ENCODE measurements at regions not wholly inside any gene's neighbourhood (a gene's known extent, or its start where the extent isn't known, plus 50 kb on each side); places are given as distances from the start of the nearest gene placed in this dataset.
"Not testable (repeated sequence)": the region's sequence is repeated elsewhere in the genome, so short reads cannot be mapped to it uniquely, and the experiment has no call there.

- not testable (repeated sequence) for DNase-seq
Observed at GRCh38 chr9:63912451-63912850, 1372.6 kb downstream of the FOXD4L5 start.

DNA sequence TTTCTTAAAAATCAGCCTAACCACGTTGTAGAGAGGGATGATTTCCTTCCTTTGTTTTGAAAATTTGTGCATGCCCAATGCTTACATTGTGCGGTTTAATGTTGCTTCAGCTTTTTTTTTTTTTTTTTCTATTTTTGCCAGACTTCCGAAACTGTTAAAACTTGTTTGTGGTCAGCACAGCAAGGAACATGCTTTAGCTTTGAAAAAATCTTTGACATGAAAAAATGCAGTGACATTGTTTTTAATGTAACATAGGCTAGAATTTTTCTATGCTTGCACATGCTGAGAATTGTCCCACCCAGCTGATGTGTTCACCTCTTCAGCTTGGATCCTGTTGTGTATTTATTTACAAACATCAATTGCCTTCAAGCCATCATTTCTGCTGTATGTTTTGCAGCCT lies 1375.9 kb downstream of the FOXD4L5 start:
- DNase-seq: not testable (repeated sequence)

DNA sequence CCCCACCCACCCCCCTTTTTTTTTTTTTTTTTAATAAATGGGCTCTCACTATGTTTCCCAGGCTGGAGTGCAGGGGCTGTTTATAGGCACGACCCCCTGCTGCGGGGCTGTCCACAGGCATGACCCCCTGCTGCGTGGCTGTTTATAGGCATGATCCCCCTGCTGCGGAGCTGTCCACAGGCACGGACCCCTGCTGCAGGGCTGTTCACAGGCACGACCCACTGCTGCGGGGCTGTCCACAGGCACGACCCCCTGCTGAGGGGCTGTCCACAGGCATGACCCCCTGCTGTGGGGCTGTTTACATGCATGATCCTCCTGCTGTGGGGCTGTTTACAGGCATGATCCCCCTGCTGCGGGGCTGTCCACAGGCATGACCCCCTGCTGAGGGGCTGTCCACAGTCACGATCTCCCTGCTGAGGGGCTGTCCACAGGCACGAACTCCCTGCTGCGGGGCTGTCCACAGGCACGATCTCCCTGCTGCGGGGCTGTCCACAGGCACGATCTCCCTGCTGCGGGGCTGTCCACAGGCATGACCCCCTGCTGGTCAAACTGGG lies 1385.3 kb downstream of the FOXD4L5 start:
- DNase-seq: not testable (repeated sequence)

- not testable (repeated sequence) for DNase-seq
Observed at GRCh38 chr9:63881386-63881785, 1403.6 kb downstream of the FOXD4L5 start.

DNA sequence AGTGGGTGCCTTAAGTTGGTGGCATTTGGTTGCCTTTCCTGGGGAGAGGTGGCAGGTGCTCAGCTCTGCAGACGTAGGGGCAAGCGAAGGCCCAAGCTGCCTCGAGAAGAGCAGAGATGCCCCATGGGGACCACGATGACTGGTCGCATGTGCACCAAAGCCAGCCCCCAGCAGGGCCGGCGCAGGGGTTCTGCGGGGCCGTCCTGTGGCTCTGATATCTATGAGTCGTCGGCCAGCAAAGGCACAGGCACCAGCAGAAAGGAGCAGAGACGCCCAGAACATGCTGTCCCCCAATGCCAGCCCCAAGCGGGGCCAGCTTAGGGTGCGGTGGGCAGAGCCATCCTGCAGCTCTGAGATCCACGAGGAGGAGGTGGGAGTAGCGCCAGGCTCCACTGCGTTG lies 1408.6 kb downstream of the FOXD4L5 start:
- not testable (repeated sequence) for DNase-seq

GRCh38 chr9:63859475-63860215 lies 1425.4 kb downstream of the FOXD4L5 start:
- DNase-seq: no peak

DNA sequence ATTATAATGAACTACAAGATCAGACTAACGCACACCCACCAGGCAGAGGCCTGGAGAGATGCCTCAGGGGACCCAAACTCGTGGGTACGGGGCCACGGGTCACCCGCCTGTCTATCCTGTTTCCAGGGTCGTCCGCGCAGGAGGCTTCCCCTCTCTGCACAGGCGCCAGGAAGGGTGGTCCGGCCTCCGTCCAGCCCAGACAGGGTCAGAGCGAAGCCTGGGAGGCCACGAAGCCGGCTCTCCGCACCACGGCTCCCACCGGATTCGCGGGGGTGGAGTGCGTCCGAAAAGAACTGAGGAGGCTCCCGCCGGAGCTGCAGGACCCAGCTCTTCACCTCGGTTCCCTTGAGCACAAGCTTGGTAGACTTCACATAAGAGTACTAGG lies 1425.9 kb downstream of the FOXD4L5 start:
- not testable (repeated sequence) for DNase-seq

DNA sequence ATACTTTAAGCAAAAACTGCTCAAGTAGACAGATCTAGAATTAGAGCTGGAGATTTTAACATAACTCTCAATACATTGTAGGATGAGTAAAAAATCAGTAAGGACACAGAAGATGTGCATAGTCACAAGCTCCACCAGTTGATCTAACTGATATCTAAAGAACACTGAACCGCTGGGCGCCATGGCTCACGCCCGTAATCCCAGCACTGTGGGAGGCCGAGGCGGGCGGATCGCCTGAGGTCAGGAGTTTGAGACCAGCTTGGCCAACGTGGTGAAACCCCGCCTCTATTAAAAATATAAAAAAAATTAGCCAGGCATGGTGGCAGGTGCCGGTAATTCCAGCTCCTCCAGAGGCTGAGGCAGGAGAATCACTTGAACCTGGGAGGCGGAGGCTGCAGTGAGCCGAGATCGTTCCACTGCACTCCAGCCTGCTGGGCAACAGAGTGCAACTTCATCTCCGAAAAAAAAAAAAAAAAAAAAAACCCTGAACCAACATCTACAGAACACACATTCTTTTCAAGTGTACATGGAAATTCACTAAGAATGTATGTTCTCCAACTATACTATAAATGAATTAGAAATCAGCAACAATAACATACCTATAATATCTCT lies 1431.8 kb downstream of the FOXD4L5 start:
- DNase-seq: not testable (repeated sequence)

- not testable (repeated sequence) for DNase-seq
Observed at GRCh38 chr9:63824804-63825203, 1460.2 kb downstream of the FOXD4L5 start.

GRCh38 chr9:63823375-63824201 lies 1461.4 kb downstream of the FOXD4L5 start:
- not testable (repeated sequence) for DNase-seq

GRCh38 chr9:63822615-63823374 lies 1462.2 kb downstream of the FOXD4L5 start:
- DNase-seq: not testable (repeated sequence)

DNA sequence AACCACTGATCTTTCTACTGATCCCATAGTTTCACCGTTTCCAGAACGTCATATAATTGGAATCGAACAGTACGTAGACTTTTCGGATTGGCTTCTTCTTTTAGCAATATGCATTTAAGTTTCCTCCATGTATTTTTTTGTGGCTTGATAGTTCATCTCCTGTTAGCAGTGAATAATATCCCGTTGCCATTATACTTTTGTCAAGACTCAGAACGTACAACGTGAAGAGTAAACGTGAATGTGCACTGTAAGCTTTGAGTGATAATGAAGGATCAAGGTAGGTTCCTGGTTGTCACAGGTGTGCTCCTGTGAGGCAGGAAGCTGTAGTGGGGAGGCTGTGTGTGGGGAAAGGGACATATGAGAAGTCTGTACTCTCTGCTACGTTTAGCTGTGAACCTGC lies 1463.7 kb downstream of the FOXD4L5 start:
- DNase-seq: not testable (repeated sequence)

- not testable (repeated sequence) for DNase-seq
Observed at GRCh38 chr9:63820882-63821281, 1464.1 kb downstream of the FOXD4L5 start.

DNA sequence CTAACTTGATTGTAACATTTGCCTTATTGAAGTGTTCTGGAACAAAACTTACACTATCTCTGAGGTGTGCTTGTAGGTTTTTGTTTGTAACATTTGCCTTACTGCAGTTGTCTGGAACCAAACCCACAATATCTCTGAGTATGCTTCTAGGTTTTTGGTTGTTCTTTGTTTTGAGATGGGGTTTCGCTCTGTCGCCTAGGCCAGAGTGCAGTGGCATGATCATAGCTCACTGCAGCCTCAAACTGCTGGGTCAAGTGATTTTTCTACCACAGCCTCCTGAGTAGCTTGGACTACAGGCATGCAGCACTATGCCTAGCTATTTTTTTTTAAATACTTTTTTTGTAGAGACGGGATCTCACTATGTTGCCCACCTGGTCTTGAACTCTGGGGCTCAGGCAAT lies 1464.6 kb downstream of the FOXD4L5 start:
- DNase-seq: not testable (repeated sequence)

GRCh38 chr9:63817622-63818518 lies 1467.1 kb downstream of the FOXD4L5 start:
- DNase-seq: peak; percentile 74

DNA sequence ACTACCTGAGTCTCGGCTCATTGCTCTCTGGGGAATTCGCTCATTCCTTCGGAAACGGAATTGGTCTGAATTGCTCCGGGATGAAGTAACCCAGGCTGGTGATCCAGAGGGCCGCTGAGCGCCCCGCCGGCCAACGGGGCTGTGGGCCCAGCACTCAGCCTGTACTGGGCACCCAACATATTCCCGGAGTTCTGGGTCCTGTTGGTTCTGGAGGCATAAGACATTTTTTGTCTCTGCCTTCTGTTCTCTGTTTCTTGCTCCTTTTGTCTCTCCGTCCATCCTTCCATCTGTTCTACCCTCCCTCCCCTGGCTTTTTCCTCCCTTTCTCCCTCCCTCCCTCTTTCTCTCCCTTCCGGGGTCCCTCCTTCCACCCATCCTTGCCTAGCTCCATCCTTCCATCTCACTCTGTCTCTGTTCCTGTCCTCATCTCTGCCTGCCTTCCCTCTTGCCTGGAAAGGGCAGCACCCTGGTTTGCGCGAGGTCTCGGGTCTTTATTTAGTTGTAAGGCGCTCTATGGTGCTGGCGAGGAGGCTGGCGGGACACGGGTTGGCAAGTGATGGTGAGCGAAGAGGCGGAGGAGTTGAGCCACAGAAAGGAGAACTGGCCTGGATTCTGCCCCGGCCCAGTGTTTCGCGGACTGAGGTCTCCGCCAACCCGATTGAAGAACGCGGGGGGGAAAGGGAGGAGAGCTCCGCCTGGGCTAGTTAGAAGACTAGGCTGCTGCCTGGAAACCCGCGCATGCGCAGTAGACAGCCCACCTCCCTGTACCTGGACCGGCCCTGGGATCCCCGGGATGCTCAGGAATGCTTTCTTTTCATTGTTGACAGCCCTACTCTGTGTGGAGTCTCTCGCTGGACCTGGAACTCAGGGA lies 1468.0 kb downstream of the FOXD4L5 start:
- DNase-seq: peak; percentile 98

GRCh38 chr9:63814970-63815669 lies 1469.9 kb downstream of the FOXD4L5 start:
- not testable (repeated sequence) for DNase-seq

DNA sequence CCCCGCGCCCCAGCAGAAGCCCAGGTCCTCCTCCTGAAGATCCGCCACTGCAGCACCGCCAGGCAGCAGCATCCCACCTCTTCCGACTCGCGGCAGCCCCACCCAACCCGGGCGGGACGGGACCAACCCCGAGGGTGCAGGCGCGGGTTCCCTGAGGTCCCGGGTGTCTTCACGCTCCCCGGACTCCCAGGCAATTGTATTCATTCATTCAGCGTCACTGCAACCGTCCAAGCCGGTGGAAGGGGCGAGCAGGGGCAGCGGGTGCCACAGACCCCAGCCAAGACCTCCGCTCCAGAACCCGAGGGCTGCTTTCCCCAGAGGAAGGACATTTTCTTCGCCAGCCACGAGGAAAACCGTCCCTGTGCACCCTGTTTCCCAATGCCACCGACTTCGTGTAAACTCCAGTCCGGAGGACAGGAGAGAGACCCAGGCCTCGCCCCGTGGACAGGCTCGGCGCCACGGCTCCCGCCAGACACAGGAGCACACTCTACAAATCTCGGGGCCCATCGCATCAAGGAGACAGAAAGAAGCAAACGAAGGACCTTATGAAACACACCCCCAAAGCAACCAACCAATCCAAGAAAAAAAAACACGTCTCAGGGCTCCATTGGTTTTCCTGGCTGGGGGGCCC lies 1471.5 kb downstream of the FOXD4L5 start:
- not testable (repeated sequence) for DNase-seq

GRCh38 chr9:63812822-63813221 lies 1472.2 kb downstream of the FOXD4L5 start:
- DNase-seq: not testable (repeated sequence)

Data from eye (tissue), 1 donor.